ENCODE measurements at regions not wholly inside any gene's neighbourhood (a gene's known extent, or its start where the extent isn't known, plus 50 kb on each side); places are given as distances from the start of the nearest gene placed in this dataset.

GRCh38 chr15:66921319-66921915 is 144.0 kb upstream of the SMAD3 start:
- DNase-seq (ENCODE audit: low spot score), result no peak
- TF ChIP-seq, protein P1, sequence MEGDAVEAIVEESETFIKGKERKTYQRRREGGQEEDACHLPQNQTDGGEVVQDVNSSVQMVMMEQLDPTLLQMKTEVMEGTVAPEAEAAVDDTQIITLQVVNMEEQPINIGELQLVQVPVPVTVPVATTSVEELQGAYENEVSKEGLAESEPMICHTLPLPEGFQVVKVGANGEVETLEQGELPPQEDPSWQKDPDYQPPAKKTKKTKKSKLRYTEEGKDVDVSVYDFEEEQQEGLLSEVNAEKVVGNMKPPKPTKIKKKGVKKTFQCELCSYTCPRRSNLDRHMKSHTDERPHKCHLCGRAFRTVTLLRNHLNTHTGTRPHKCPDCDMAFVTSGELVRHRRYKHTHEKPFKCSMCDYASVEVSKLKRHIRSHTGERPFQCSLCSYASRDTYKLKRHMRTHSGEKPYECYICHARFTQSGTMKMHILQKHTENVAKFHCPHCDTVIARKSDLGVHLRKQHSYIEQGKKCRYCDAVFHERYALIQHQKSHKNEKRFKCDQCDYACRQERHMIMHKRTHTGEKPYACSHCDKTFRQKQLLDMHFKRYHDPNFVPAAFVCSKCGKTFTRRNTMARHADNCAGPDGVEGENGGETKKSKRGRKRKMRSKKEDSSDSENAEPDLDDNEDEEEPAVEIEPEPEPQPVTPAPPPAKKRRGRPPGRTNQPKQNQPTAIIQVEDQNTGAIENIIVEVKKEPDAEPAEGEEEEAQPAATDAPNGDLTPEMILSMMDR (IDR thresholded peaks at IDR 0.05; ENCODE audit: borderline replicate concordance, control extremely low read depth, extremely low read depth, insufficient read depth, missing control alignments), result no peak
- in situ Hi-C loops (cut with MboI; ENCODE audit: low sequenced_read_pairs, unreplicated experiment), result no loop called here

DNA sequence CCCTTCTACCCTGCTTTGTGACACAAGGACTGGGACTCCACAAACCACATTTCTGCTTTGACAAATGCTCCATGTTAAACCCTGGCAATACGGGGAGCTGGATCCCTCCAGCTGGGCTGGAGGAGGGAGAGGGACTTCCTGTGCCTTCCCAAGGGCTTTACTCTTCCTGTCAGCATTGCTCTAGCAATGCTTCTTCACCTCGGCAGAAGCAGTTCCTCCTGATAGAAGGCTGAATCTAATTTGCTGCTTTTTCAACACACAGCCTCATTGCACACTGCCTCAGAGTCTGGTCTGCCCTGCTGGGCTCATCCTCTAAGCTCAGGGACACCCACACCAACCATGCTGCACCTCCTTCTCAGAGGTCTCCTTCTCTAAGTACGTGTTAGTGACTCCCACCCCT is 142.8 kb upstream of the SMAD3 start:
- TF ChIP-seq, protein P1 (IDR thresholded peaks at IDR 0.05; ENCODE audit: borderline replicate concordance, control extremely low read depth, extremely low read depth, insufficient read depth, missing control alignments), result no peak
- in situ Hi-C loops (cut with MboI; ENCODE audit: low sequenced_read_pairs, unreplicated experiment), result no loop called here
- DNase-seq (ENCODE audit: low spot score), result no peak

- TF ChIP-seq, protein P1 (IDR thresholded peaks at IDR 0.05; ENCODE audit: borderline replicate concordance, control extremely low read depth, extremely low read depth, insufficient read depth, missing control alignments), result no peak
- DNase-seq (ENCODE audit: low spot score), result no peak
Observed at GRCh38 chr15:66923438-66923881, 141.9 kb upstream of the SMAD3 start.

DNA sequence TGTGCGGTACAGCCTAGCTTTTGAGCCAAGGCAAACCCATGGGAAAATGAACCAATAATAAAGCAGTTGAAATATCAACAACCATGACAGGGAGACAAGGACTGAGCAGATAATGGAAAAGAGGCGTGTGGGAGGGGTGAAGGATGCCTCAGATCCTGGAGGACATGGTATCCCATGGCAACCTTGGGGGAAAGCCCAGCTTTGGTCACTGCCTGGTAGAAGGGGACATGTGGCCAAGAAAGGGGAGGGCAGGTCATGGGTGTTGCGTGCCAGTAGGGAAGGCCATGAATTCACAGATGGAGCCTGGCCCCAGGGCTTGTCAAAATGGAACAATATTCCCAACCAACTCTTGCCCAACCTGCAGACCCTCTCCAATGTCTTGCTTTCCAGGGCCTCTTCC is 140.5 kb upstream of the SMAD3 start:
- in situ Hi-C loops (cut with MboI; ENCODE audit: low sequenced_read_pairs, unreplicated experiment), result loop anchor here (25.0 kb wide), 1 partner anchor 912 kb away; the partner anchor contains the start of genes RNU6-1 and SKOR1
- DNase-seq (ENCODE audit: low spot score), result no peak
- TF ChIP-seq, protein P1 (IDR thresholded peaks at IDR 0.05; ENCODE audit: borderline replicate concordance, control extremely low read depth, extremely low read depth, insufficient read depth, missing control alignments), result no peak

More at GRCh38 chr15:66923438-66923881, 141.9 kb upstream of the SMAD3 start:
- in situ Hi-C loops (cut with MboI; ENCODE audit: low sequenced_read_pairs, unreplicated experiment), result no loop called here

- in situ Hi-C loops (cut with MboI; ENCODE audit: low sequenced_read_pairs, unreplicated experiment), result loop anchor here (25.0 kb wide), 1 partner anchor 912 kb away; the partner anchor contains the start of genes RNU6-1 and SKOR1
- TF ChIP-seq, protein P1 (IDR thresholded peaks at IDR 0.05; ENCODE audit: borderline replicate concordance, control extremely low read depth, extremely low read depth, insufficient read depth, missing control alignments), result no peak
Observed at GRCh38 chr15:66925721-66926120, 139.7 kb upstream of the SMAD3 start.

GRCh38 chr15:66927201-66928077 is 138.0 kb upstream of the SMAD3 start:
- in situ Hi-C loops (cut with MboI; ENCODE audit: low sequenced_read_pairs, unreplicated experiment), result loop anchor here (25.0 kb wide), 1 partner anchor 910 kb away; the partner anchor contains the start of genes RNU6-1 and SKOR1
- TF ChIP-seq, protein P1 (IDR thresholded peaks at IDR 0.05; ENCODE audit: borderline replicate concordance, control extremely low read depth, extremely low read depth, insufficient read depth, missing control alignments), result no peak
- DNase-seq (ENCODE audit: low spot score), result no peak

More at GRCh38 chr15:66925721-66926120, 139.7 kb upstream of the SMAD3 start:
- DNase-seq (ENCODE audit: low spot score), result no peak

Measured in GM13976 (cell line).